GM12878 (cell line): ENCODE measurements at regions not wholly inside any gene's neighbourhood (a gene's known extent, or its start where the extent isn't known, plus 50 kb on each side); places are given as distances from the start of the nearest gene placed in this dataset.

ENCODE experiments used
- ATF2 ChIP-seq: IDR thresholded peaks from 2 replicates; pipeline ENCODE4 v1.6.1; 2012; ENCODE audit warnings: low read length, inconsistent platforms
- BRCA1 ChIP-seq: IDR thresholded peaks from 2 replicates; pipeline ENCODE4 v1.6.1; 2011; ENCODE audit warnings: low read depth, low read length, improper control_type of control experiment
- CHD2 ChIP-seq: IDR thresholded peaks from 2 replicates; pipeline ENCODE4 v1.6.1; 2011; ENCODE audit warnings: low read depth, low read length, improper control_type of control experiment, borderline replicate concordance
- CTCF ChIP-seq, 3 experiments: IDR thresholded peaks in 2 of 3; conservative IDR thresholded peaks in 1 of 3; 2 replicates each; pipeline ENCODE4 v1.5.1; 2011; ENCODE audit warnings: low read depth in 3 of 3, low read length in 3 of 3, mild to moderate bottlenecking in 3 of 3, control low read depth in 2 of 3, moderate library complexity in 2 of 3, inconsistent platforms in 1 of 3, mixed read lengths in 1 of 3; ENCODE audit not compliant: control insufficient read depth in 2 of 3, insufficient read depth in 1 of 3; ENCODE audit errors: extremely low read depth in 1 of 3
- GATAD2B ChIP-seq: fragments of 450-650 bp; conservative IDR thresholded peaks from 2 replicates; pipeline ENCODE4 v1.6.1; 2017; ENCODE audit warnings: low read depth, mild to moderate bottlenecking, moderate library complexity
- SKIL ChIP-seq: fragments of 450-650 bp; IDR thresholded peaks from 2 replicates; pipeline ENCODE4 v1.6.1; 2017; ENCODE audit warnings: mild to moderate bottlenecking, low read depth, inconsistent platforms; ENCODE audit not compliant: poor library complexity, severe bottlenecking
- SP1 ChIP-seq: IDR thresholded peaks from one replicate; pipeline ENCODE4 v1.6.1; 2011; ENCODE audit warnings: low read depth, low read length
- TCF12 ChIP-seq: IDR thresholded peaks from 2 replicates; pipeline ENCODE4 v1.6.1; 2011; ENCODE audit warnings: low read depth, mild to moderate bottlenecking, low read length

GRCh38 chr6:94377835-94378234, 958.5 kb upstream of the EPHA7 start:
- no peak for TF ChIP-seq SKIL
- no peak for TF ChIP-seq CTCF (IDR thresholded peaks at IDR 0.05 in 2 of 3, conservative IDR thresholded peaks at IDR 0.05 in 1 of 3; ENCODE audit: control insufficient read depth in 2 of 3, extremely low read depth in 1 of 3, insufficient read depth in 1 of 3, low read depth in 3 of 3, low read length in 3 of 3)
- TF ChIP-seq GATAD2B = no peak
- no peak for TF ChIP-seq SP1
- TF ChIP-seq TCF12 = no peak
- no peak for TF ChIP-seq ATF2
- TF ChIP-seq CHD2 = no peak
- no peak for TF ChIP-seq BRCA1
